A673 (cell line): ENCODE measurements at regions not wholly inside any gene's neighbourhood (a gene's known extent, or its start where the extent isn't known, plus 50 kb on each side); places are given as distances from the start of the nearest gene placed in this dataset.

Experiments
- CTCF ChIP-seq: fragments of 300-800, 200-600 bp; sonication (generic); conservative IDR thresholded peaks from 2 replicates; pipeline ENCODE4 v1.5.1; 2017; ENCODE audit warnings: low read depth, mild to moderate bottlenecking, antibody characterized with exemption, low read length, moderate library complexity, mixed read lengths
- EZH2 ChIP-seq: fragments of 200-600 bp; sonication (generic); IDR thresholded peaks from 2 replicates; pipeline ENCODE4 v1.6.1; 2017; ENCODE audit warnings: borderline replicate concordance, low read depth, mild to moderate bottlenecking, mixed read lengths, antibody characterized with exemption, low read length; ENCODE audit not compliant: poor library complexity, severe bottlenecking

DNA sequence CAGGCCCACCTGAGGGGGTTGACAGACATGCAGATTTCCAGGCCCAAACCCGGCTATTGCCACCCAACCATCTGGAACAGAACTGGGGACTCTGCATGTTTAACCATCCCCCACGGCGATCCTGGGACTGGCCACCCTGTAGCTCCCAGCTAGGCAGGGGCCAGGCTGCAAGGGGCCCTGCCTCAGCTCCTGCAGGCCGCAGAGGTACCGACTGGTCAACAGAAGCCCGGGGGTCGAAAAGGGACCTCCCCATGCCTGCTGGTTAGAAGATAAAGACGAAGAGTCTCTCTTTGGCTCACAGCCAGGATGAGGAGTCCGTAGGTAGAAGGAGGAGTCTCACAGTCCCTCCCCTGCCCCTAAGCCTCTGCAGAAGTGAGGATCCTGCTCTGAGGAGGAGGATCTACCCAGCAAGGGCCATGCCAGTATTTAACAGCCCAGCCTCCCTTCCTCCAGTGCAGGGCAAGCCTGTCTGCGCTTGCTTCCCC is 223.4 kb upstream of the TNRC6C start:
- TF ChIP-seq CTCF (no peak), EZH2 (no peak)
